ENCODE measurements at regions not wholly inside any gene's neighbourhood (a gene's known extent, or its start where the extent isn't known, plus 50 kb on each side); places are given as distances from the start of the nearest gene placed in this dataset.

- TF ChIP-seq REST (IDR thresholded peaks at IDR 0.05): no peak
- no peak for TF ChIP-seq POLR2A (IDR thresholded peaks at IDR 0.05; ENCODE audit: low read length)
- TF ChIP-seq SREBF2 (IDR thresholded peaks at IDR 0.05): no peak
- no peak for TF ChIP-seq CTCF (IDR thresholded peaks at IDR 0.05)
- TF ChIP-seq HEYL (CRISPR knock-in tag; IDR thresholded peaks at IDR 0.05): no peak
- TF ChIP-seq MAZ (IDR thresholded peaks at IDR 0.05; ENCODE audit: borderline replicate concordance, low read depth, low read length): no peak
- no peak for TF ChIP-seq HMGXB4 (CRISPR knock-in tag; IDR thresholded peaks at IDR 0.05; ENCODE audit: borderline replicate concordance)
- no peak for TF ChIP-seq MAX (IDR thresholded peaks at IDR 0.05)
- no peak for TF ChIP-seq RFX5 (IDR thresholded peaks at IDR 0.05)
- no peak for TF ChIP-seq EP300 (IDR thresholded peaks at IDR 0.05)
These were observed 648.3 kb downstream of the KIF4B start for GRCh38 chr5:155661859-155662258.

Measured in A549 (cell line).